Inferior parietal cortex (tissue), 1 donor: ENCODE measurements at regions not wholly inside any gene's neighbourhood (a gene's known extent, or its start where the extent isn't known, plus 50 kb on each side); places are given as distances from the start of the nearest gene placed in this dataset.

ENCODE experiments used
- DNase-seq: peaks from one replicate; pipeline ENCODE4 v3.0.0-alpha.2; 2016; ENCODE audit errors: extremely low spot score

GRCh38 chr1:34270181-34270580 is 93.5 kb downstream of the C1orf94 start:
- no peak for DNase-seq

DNA sequence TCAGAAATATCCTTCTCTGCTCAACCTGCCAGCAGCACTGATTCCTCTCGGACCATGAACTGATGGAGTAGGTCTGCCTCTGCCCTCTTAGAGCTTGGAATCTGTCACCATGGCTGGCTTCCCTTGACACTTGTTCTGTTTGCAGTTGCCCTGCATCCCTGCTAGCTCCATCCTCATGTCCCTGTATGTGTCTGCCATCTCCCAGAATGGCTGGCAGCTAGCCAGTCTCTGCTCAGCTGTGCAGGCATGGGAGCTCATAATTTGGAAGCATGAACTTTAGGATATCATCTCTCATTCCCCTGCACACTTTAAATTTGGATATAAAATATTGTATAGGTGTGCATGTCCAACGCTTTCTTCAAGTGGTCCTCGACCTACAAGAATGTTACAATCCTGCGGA is 95.4 kb downstream of the C1orf94 start:
- peak; percentile 5 for DNase-seq

GRCh38 chr1:34275150-34275549 is 98.4 kb downstream of the C1orf94 start:
- no peak for DNase-seq

DNA sequence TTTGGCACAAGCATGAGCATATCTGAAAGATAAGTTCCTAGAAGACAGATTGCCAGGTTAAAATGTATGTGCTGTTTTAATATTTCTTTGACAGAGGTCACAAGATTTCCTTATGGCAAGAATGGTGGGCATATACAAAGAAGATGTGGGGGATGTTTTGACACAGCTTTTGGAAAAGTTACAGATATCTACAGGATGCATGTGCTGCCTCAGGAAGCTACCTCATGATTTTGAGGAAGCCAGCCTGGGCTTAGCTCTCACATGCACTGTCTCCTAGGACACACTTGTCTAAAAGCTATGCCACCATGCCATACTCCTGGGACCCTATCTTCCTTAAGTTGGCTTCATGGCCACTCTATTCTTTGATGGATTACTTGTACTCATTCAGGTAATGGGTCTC is 99.9 kb downstream of the C1orf94 start:
- DNase-seq, result no peak

GRCh38 chr1:34277150-34277549 is 100.4 kb downstream of the C1orf94 start:
- DNase-seq, result no peak

GRCh38 chr1:34278211-34278610 is 101.5 kb downstream of the C1orf94 start:
- DNase-seq, result peak; percentile 17

- DNase-seq, result no peak
Measured at GRCh38 chr1:34279971-34280370, 103.3 kb downstream of the C1orf94 start.

DNA sequence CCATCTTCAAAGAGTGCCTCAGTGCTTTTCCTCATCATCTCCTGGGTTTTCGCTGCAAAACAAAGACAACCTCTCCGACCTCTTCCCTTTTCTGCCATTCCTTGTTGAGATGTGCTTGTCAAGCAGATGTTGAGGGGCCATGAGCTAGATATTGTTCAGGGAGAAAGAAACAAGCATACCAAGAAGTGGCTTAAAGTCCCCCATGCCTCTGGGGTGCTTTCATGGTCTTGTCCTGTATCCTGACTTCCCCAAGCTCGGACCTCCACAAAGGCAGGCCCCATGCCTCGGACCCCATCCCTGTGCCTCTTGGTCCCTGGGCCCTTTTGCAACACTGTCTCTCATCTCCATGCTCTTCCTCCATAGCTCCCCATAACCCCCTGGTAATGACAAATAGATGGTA is 103.8 kb downstream of the C1orf94 start:
- DNase-seq, result no peak

DNA sequence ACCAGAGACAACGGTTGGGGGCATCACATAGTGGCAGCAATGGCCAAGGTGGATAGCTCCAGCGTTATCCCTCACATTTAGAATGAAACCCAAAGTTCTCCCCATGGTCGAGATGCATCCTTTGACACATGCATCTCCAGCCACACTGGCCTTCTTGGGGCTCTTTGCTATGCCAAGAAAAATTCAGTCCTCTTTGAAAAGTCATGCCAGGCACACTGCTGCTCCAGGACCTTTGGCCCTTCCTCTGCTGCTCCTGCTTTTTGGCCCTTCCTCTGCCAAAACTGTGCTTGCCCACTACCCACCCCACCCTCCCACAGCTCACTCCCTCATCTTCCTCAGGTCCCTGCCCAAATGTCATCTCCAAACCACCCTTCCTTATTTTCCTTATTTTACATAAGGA is 106.4 kb downstream of the C1orf94 start:
- DNase-seq, result no peak

DNA sequence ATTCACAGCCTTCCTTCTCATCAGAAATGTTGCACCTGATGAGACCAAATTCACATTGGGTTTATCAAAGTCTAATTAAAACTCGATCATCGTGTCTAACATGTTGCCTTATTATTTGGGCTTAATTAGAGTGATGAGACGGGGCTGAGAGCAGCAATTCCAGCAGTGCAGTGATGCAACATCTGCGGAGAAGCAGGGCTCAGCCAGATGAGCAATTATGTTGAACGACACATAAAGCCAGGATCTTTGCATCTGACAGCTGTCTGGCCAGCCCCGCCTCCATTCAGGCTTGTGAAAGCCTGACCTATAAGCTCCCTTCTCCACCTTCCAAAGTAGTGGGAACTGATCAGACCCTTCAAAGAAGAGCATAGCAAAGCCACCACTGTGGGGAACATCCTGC is 109.8 kb downstream of the C1orf94 start:
- DNase-seq, result no peak

DNA sequence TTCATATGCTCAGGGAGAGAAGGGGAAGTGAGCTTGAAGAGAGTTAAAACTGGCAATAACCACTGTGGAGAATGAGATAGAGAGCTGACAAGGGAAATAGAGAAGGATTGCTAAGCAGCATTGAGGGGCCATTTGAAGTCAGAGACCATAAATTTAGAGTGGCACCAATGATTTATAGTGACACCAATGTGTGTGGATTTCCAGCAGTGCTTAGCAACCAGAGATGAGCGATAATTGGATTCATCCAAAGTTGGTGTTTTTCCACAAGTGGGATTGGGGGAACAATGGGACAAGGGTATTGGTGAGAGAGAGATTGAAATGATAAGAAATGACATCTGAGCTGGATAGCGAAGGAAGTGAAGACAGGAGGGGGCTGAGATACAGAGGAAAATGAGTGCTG is 114.1 kb downstream of the C1orf94 start:
- DNase-seq, result no peak

DNA sequence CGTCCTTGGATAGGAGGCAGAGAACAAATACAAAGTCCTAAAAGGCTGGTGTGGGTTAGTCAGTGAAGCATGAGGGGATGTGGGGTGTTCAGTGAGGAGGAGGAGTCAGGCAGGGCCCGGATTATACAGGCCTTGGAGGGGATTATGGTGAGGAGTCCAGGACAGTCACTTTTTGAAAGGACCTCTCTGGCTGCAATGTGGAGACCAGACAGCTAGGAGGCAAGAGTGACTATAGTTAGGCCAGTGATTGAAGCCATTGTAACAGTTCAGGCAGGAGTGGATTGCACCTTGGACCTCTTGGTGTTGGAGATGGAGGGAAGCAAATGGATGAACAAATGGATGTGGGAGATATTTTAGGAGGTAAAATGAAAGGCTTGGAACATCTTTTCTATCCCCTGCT is 115.8 kb downstream of the C1orf94 start:
- DNase-seq, result no peak

GRCh38 chr1:34296059-34296458 is 119.4 kb downstream of the C1orf94 start:
- DNase-seq, result no peak

GRCh38 chr1:34302798-34303197 is 126.1 kb downstream of the C1orf94 start:
- no peak for DNase-seq

DNA sequence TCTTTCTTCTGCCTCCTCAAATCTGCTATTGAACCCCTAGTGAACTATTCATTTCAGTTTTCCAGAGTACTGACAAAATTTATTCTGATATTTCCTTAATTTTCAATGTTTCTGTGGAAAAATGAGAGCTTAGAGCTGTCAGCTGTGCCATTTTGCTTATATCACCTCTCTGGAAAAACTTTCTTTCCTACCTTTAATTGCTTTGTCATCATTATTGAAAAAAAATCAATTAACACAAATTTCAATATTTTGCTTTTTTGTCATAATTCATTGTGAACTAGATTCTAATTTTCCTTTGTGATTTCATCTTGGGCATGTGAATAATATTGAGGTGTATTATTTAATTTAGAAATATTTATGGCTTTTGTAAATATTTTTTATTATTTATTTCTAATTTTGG is 126.5 kb downstream of the C1orf94 start:
- DNase-seq, result no peak

DNA sequence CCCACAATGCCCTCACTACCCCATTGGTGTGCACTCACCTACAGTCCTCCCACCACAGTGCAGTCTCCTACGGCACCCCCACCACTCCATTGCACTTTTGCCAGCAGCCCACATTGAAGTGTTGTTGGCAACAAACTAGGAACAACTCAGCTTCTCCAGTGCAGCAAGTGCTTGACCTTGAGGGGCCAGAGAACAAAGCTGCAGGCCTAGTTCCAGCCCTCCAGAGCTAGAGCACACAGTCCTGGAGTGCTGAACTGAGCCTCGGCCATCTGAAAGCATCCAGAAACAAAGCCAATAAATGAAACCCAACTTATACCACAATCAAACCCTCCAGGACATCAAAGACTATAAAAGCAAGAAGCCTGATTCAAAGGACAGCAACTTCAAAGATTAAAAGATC is 129.9 kb downstream of the C1orf94 start:
- DNase-seq, result no peak

DNA sequence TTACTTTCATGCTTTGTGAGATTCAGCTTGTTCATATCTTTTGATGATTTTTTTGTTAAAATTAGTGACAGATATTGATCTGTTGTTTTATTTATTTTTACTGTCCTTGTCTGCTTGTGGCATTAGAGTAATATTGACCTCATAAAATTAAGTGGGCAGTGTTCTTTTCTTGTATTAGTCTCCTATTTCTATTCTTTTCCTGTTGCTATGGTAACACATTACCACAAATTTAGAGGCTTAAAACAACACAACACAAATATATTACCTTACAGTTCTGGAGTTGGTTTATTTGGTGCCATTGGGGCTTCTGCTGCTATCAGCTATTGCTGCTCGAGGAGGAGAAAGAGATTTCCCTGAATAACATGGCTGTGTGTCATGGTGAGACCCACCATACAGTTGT is 135.7 kb downstream of the C1orf94 start:
- no peak for DNase-seq

DNA sequence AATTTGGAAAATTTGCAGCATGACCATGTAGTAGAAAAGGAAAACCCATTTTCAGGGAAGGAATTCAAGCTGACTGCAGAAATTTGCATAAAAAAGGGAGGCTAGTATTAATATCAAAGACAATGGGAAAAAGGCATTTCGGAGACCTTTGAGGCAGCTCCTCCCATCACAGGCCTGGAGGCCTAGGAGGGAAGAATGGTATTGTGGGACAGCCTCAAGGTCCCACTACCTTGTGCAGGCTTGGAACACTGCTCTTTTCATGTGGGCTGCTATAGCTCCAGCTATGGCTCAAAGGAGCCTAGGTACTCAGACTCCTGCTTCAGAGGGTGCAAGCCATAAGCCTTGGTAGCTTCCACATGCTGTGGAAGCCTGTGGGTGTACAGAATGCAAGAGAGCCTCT is 139.3 kb downstream of the C1orf94 start:
- no peak for DNase-seq

GRCh38 chr1:34316773-34317172 is 140.1 kb downstream of the C1orf94 start:
- DNase-seq, result no peak

DNA sequence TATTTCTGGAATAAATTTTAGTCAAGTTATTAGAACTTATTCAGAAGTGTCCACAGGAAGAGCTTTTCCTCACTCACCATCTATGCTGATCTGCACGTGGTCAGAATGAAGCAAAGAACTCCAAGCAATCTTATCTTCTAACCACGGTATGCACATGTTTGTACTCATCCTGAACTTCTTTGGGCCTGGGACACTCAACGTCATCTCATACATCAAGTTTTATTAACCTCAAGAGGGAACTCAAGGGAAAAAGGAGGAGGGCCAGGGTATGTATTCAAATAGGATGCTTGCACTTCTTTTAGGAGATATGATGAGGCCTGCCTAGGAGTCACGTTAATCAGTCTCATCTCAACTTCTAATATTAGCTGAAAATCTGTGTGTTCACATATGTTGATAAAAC is 142.5 kb downstream of the C1orf94 start:
- DNase-seq, result no peak

DNA sequence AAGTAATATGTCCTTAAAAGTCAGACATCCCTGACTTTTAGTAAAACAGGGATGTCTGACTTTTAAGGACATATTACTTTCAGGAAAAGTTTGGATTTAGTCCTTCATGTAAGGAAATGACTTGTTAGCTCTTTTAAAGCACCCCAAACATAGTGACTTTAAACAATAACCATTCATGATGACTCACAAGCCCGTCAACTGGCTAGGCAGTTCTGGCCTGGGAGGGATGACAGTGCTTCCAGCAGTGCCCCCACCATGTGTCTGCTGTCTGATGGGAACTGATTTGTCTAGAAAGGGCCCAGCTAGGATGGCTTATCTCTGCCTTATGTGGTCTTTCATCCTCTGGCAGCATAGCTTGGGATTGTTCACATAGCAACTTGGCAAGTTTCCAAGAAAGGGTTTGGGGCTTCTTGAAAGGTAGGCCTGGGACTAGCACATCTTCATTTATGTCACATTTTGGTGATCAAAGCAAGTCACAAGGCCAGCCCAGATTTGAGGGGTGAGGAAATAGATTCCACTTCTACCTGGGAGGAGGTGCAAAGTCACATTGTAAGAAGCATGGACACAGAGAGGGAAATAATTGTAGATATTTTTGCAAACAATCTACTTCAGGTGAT is 143.5 kb downstream of the C1orf94 start:
- no peak for DNase-seq

DNA sequence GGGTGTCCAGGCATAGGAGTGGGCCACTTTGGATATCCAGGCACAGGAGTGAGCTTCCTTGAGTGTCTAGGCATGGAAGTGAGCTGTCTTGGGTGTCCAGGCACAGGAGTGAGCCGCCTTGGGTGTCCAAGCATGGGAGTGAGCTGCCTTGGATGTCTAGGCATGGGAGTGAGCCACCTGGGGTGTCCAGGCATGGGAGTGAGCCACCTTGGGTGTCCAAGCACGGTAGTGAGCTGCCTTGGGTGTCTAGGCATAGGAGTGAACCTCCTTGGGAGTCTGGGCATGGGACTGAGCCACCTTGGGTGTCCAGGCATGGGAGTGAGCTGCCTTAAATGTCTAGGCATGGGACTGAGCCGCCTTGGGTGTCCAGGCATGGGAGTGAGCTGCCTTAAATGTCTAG is 146.3 kb downstream of the C1orf94 start:
- no peak for DNase-seq

DNA sequence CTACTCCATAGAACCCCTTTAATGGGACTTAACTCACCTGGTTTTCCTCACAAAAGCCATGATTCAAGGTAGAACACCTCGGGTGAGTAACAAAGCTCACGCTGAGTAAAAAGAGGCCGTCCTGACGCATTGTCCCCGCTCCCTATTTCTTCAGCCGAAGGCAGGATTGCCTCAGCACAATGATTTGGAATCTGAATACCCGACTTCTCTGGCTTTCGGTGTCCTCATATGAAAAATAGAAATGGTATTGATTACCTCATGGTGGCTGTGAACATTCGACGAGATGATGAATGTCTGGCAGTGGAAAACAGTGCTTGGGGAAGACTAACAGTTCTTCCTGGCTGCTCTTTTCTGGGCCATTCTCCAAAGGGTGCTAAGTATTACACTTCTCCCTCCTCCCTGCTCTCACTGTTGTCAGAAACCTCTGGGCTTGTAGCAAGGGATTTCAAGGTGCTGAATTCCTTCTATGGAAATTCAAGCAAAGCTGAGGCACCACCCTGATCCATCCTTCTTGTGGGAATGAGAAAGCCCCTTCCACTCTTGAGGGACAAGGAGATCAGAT is 148.3 kb downstream of the C1orf94 start:
- no peak for DNase-seq

GRCh38 chr1:34328281-34328799 is 151.6 kb downstream of the C1orf94 start:
- no peak for DNase-seq
